Activated T-cell treated with anti-CD3 and anti-CD28 coated beads, Interleukin-2, amount 50 U/mL, for 72 hours (primary cell): ENCODE measurements at regions not wholly inside any gene's neighbourhood (a gene's known extent, or its start where the extent isn't known, plus 50 kb on each side); places are given as distances from the start of the nearest gene placed in this dataset.
"Not testable (repeated sequence)": the region's sequence is repeated elsewhere in the genome, so short reads cannot be mapped to it uniquely, and the experiment has no call there.

Source experiments
- ATAC-seq, 2 donors: fragments of 150-1000 bp; cut with Tn5 transposase; replicated peaks in 1 of 2; 2 replicates each; pipeline ENCODE4 v1.10.0; 2021; ENCODE audit warnings: moderate library complexity in 2 of 2, mild to moderate bottlenecking in 1 of 2
- DNase-seq, 2 donors: peaks; one replicate each; pipeline ENCODE4 v3.0.0; 2021 to 2022; ENCODE audit warnings: mixed read lengths in 1 of 2
- H3K27ac Mint-ChIP-seq: one replicate; pipeline ENCODE4 v1.8.0; 2022; ENCODE audit warnings: mild to moderate bottlenecking, moderate library complexity, mixed read lengths
- H3K27me3 Mint-ChIP-seq: one replicate; pipeline ENCODE4 v1.8.0; 2022; ENCODE audit warnings: low read depth, mixed read lengths
- H3K36me3 Mint-ChIP-seq, 2 donors: one replicate each; pipeline ENCODE4 v1.8.0; 2022; ENCODE audit warnings: mixed read lengths in 2 of 2, mild to moderate bottlenecking in 1 of 2; ENCODE audit not compliant: insufficient read depth in 2 of 2
- H3K4me1 Mint-ChIP-seq: one replicate; pipeline ENCODE4 v1.8.0; 2022; ENCODE audit warnings: low read depth, mixed read lengths
- H3K4me3 Mint-ChIP-seq, 2 donors: one replicate each; pipeline ENCODE4 v1.8.0; 2022; ENCODE audit warnings: mild to moderate bottlenecking in 2 of 2, mixed read lengths in 2 of 2, moderate library complexity in 2 of 2
- H3K9me3 Mint-ChIP-seq, 2 donors: one replicate each; pipeline ENCODE4 v1.8.0; 2022; ENCODE audit warnings: mixed read lengths in 2 of 2

- ATAC-seq (no peak), DNase-seq (no peak)
- no peaks in the 10 kb centered on the region for H3K27me3 Mint-ChIP-seq
- peaks cover 13 to 16% of the 10 kb centered on the region in 2 donors for H3K9me3 Mint-ChIP-seq
- H3K27ac Mint-ChIP-seq, result no peak overlapping the region
- H3K4me1 Mint-ChIP-seq, result no peaks in the 10 kb centered on the region
- no peak overlapping the region for H3K4me3 Mint-ChIP-seq
- peaks cover 2 to 3% of the 10 kb centered on the region in 2 donors for H3K36me3 Mint-ChIP-seq
Observed at GRCh38 chr11:38640854-38641253, 2042.8 kb upstream of the RAG2 start.

- DNase-seq (no peak), ATAC-seq (no peak)
- no peaks in the 10 kb centered on the region for H3K27me3 Mint-ChIP-seq
- no peaks in the 10 kb centered on the region for H3K4me1 Mint-ChIP-seq
- peaks cover 0 to 2% of the 10 kb centered on the region in 2 donors for H3K36me3 Mint-ChIP-seq
- H3K27ac Mint-ChIP-seq, result no peak overlapping the region
- no peak overlapping the region for H3K4me3 Mint-ChIP-seq
- H3K9me3 Mint-ChIP-seq, result peaks cover 2 to 7% of the 10 kb centered on the region in 2 donors
Observed at GRCh38 chr11:38612701-38613100, 2014.7 kb upstream of the RAG2 start.

- ATAC-seq, H3K36me3 Mint-ChIP-seq, H3K27me3 Mint-ChIP-seq, H3K9me3 Mint-ChIP-seq, H3K27ac Mint-ChIP-seq, H3K4me1 Mint-ChIP-seq, DNase-seq, H3K4me3 Mint-ChIP-seq: not testable (repeated sequence)
Observed at GRCh38 chr11:38601371-38601770, 2003.3 kb upstream of the RAG2 start.

GRCh38 chr11:38598418-38598817, 2000.4 kb upstream of the RAG2 start:
- no peak overlapping the region for H3K27ac Mint-ChIP-seq
- H3K27me3 Mint-ChIP-seq, result no peaks in the 10 kb centered on the region
- DNase-seq, result no peak
- H3K36me3 Mint-ChIP-seq, result no peaks in the 10 kb centered on the region
- H3K9me3 Mint-ChIP-seq, result peaks cover 0 to 5% of the 10 kb centered on the region in 2 donors
- H3K4me3 Mint-ChIP-seq, result no peak overlapping the region
- ATAC-seq, result no peak
- no peaks in the 10 kb centered on the region for H3K4me1 Mint-ChIP-seq

- ATAC-seq, H3K9me3 Mint-ChIP-seq, H3K27me3 Mint-ChIP-seq, H3K4me1 Mint-ChIP-seq, H3K27ac Mint-ChIP-seq, DNase-seq, H3K4me3 Mint-ChIP-seq, H3K36me3 Mint-ChIP-seq: not testable (repeated sequence)
Observed at GRCh38 chr11:38595359-38596016, 1997.5 kb upstream of the RAG2 start.

- DNase-seq (no peak), ATAC-seq (no peak)
- Mint-ChIP-seq H3K4me1 (no peaks in the 10 kb centered on the region), H3K27ac (no peak overlapping the region), H3K9me3 (peaks cover 0 to 4% of the 10 kb centered on the region in 2 donors), H3K27me3 (no peaks in the 10 kb centered on the region), H3K4me3 (no peak overlapping the region), H3K36me3 (no peaks in the 10 kb centered on the region)
Observed at GRCh38 chr11:38594895-38595294, 1996.9 kb upstream of the RAG2 start.

GRCh38 chr11:38593649-38594048, 1995.6 kb upstream of the RAG2 start:
- Mint-ChIP-seq H3K27me3 (no peaks in the 10 kb centered on the region), H3K36me3 (no peaks in the 10 kb centered on the region), H3K27ac (no peak overlapping the region), H3K4me1 (no peaks in the 10 kb centered on the region), H3K9me3 (peaks cover 0 to 4% of the 10 kb centered on the region in 2 donors), H3K4me3 (no peak overlapping the region)
- ATAC-seq (no peak), DNase-seq (no peak)

- Mint-ChIP-seq H3K4me1 (no peaks in the 10 kb centered on the region), H3K27me3 (no peaks in the 10 kb centered on the region), H3K27ac (no peak overlapping the region), H3K36me3 (no peaks in the 10 kb centered on the region), H3K4me3 (no peak overlapping the region), H3K9me3 (peaks cover 3 to 10% of the 10 kb centered on the region in 2 donors)
- no peak for DNase-seq
- no peak for ATAC-seq
Observed at GRCh38 chr11:38582756-38583155, 1984.7 kb upstream of the RAG2 start.

GRCh38 chr11:38582151-38582550, 1984.1 kb upstream of the RAG2 start:
- Mint-ChIP-seq H3K9me3 (peaks cover 3 to 13% of the 10 kb centered on the region in 2 donors), H3K36me3 (no peaks in the 10 kb centered on the region), H3K27ac (no peak overlapping the region), H3K4me3 (no peak overlapping the region), H3K4me1 (no peaks in the 10 kb centered on the region), H3K27me3 (no peaks in the 10 kb centered on the region)
- ATAC-seq (no peak), DNase-seq (no peak)

- Mint-ChIP-seq H3K27ac (no peak overlapping the region), H3K9me3 (peaks cover 0 to 8% of the 10 kb centered on the region in 2 donors), H3K4me1 (no peaks in the 10 kb centered on the region), H3K36me3 (no peaks in the 10 kb centered on the region), H3K27me3 (no peaks in the 10 kb centered on the region), H3K4me3 (no peak overlapping the region)
- DNase-seq (no peak), ATAC-seq (no peak)
Observed at GRCh38 chr11:38577769-38578168, 1979.7 kb upstream of the RAG2 start.

GRCh38 chr11:38562562-38562961, 1964.5 kb upstream of the RAG2 start:
- DNase-seq (no peak), ATAC-seq (no peak)
- no peaks in the 10 kb centered on the region for H3K27me3 Mint-ChIP-seq
- H3K36me3 Mint-ChIP-seq, result peaks cover 0 to 2% of the 10 kb centered on the region in 2 donors
- no peaks in the 10 kb centered on the region for H3K4me1 Mint-ChIP-seq
- no peak overlapping the region for H3K4me3 Mint-ChIP-seq
- H3K27ac Mint-ChIP-seq, result no peak overlapping the region
- H3K9me3 Mint-ChIP-seq, result peaks cover 2 to 4% of the 10 kb centered on the region in 2 donors

GRCh38 chr11:38553148-38553547, 1955.1 kb upstream of the RAG2 start:
- H3K27me3 Mint-ChIP-seq, result no peaks in the 10 kb centered on the region

GRCh38 chr11:38547462-38547861, 1949.4 kb upstream of the RAG2 start:
- DNase-seq (no peak), ATAC-seq (no peak)
- Mint-ChIP-seq H3K27ac (no peak overlapping the region), H3K36me3 (no peaks in the 10 kb centered on the region), H3K4me3 (no peak overlapping the region), H3K27me3 (no peaks in the 10 kb centered on the region), H3K9me3 (peaks cover 3 to 6% of the 10 kb centered on the region in 2 donors), H3K4me1 (no peaks in the 10 kb centered on the region)

More at GRCh38 chr11:38553148-38553547, 1955.1 kb upstream of the RAG2 start:
- Mint-ChIP-seq H3K27ac (no peak overlapping the region), H3K4me3 (no peak overlapping the region), H3K4me1 (no peaks in the 10 kb centered on the region), H3K9me3 (peaks cover 5 to 6% of the 10 kb centered on the region in 2 donors), H3K36me3 (no peaks in the 10 kb centered on the region)
- no peak for ATAC-seq
- no peak for DNase-seq

- Mint-ChIP-seq H3K36me3 (no peaks in the 10 kb centered on the region), H3K9me3 (peaks cover 1 to 3% of the 10 kb centered on the region in 2 donors), H3K4me1 (no peaks in the 10 kb centered on the region), H3K27me3 (no peaks in the 10 kb centered on the region), H3K27ac (no peak overlapping the region), H3K4me3 (no peak overlapping the region)
- ATAC-seq (no peak), DNase-seq (no peak)
Observed at GRCh38 chr11:38543986-38544385, 1946.0 kb upstream of the RAG2 start.
